GM12892 (cell line): ENCODE measurements at regions not wholly inside any gene's neighbourhood (a gene's known extent, or its start where the extent isn't known, plus 50 kb on each side); places are given as distances from the start of the nearest gene placed in this dataset.
A peak's percentile ranks its signal among the peaks of the same experiment; 100 is the strongest.

Experiments
- DNase-seq: peaks from one replicate; pipeline ENCODE4 v3.0.0; 2011; ENCODE audit not compliant: insufficient read length
- FAIRE-seq: peaks from 2 replicates; lab custom pipeline; 2011; peaks lifted over from hg19 to GRCh38; lab: Jason Lieb, UNC
- POLR2A ChIP-seq: IDR thresholded peaks from 2 replicates; pipeline ENCODE4 v1.6.1; 2011; ENCODE audit warnings: low read depth, low read length, control low read depth
- POLR2AphosphoS5 ChIP-seq: IDR thresholded peaks from 2 replicates; pipeline ENCODE4 v1.6.1; 2011; ENCODE audit warnings: low read depth, low read length, control low read depth
- TAF1 ChIP-seq: IDR thresholded peaks from 2 replicates; pipeline ENCODE4 v1.6.1; 2011; ENCODE audit warnings: low read depth, mild to moderate bottlenecking, control low read depth, low read length, borderline replicate concordance

DNA sequence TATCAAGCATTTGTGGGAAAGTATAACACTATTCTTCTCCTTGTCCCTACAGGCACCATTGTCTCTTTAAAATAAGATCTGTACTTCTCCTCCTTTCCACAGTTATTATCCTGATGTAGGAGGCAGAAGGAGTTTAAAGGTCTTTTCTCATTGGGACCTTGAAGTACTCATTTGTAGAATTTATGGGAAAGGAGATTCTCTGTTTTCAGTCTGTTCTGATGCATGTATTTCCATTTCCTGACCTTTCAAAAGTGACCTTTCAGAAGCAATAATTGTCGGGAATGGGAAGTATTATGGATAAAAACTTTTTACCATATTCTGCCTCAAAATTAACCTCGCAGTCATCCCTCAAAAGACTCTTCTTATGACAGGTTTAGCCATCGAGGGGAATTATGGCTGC is 224.8 kb downstream of the CTH start:
- FAIRE-seq (no peak), DNase-seq (no peak)
- TF ChIP-seq TAF1 (no peak), POLR2AphosphoS5 (no peak), POLR2A (no peak)

DNA sequence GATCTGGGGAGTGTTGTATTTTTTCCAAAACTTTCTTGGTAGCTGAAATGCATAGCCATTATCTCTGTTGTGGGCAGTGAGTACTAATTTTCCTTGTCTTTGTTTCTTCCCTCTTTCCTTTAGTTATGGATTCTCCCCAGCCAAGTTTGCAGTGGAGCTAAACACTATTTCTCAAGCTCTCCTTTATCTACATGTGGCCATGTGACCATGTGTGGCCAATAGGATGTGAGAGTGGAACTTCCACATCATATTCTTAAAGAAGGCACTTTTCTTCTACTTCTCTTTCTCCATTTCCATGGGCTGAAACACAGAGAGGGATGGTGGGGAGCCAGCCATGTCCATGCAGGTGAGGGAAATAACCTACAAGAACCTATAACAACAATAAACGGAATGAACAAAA is 230.8 kb downstream of the CTH start:
- DNase-seq, result no peak
- TF ChIP-seq TAF1 (no peak), POLR2AphosphoS5 (no peak), POLR2A (no peak)
- no peak for FAIRE-seq

DNA sequence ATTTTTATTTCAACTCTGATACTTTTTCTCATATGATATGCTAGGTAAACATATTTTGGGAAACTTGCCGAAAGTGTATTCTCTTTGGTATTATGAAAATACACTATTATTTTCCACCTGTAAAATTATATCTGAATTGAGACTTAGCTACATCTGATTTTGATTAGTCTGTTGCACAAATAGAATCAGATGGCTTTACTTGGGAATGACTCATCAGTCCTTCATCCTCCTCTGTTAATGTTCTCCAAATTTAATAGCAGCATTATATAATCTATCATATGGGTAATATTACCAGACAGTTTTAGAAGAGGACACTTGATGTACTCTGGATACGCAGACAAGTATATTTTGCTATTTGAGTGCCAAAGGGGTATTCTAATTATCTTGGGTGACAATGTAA is 245.3 kb downstream of the CTH start:
- TF ChIP-seq POLR2AphosphoS5 (no peak), TAF1 (no peak), POLR2A (no peak)
- FAIRE-seq (no peak), DNase-seq (no peak)

DNA sequence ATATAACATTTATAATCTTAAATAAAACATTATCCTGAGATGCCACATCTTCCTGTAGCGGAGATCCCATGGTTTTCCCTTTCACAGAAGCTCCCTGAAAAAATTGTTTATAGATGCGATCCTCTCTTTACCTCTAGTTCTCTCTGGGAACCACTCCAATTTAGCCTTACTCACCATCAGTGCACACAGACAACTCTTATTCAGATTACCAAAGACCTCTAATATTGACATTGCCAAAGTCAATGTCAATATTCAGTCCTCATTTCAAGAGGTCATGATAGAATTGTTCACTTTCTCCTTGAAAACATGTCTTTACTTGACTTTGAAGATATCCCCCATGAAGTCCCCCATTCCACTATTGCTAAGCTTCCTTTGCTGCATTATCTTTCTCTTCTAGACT is 248.8 kb downstream of the CTH start:
- no peak for TF ChIP-seq POLR2A
- TF ChIP-seq TAF1, result no peak
- TF ChIP-seq POLR2AphosphoS5, result no peak
- no peak for FAIRE-seq

DNA sequence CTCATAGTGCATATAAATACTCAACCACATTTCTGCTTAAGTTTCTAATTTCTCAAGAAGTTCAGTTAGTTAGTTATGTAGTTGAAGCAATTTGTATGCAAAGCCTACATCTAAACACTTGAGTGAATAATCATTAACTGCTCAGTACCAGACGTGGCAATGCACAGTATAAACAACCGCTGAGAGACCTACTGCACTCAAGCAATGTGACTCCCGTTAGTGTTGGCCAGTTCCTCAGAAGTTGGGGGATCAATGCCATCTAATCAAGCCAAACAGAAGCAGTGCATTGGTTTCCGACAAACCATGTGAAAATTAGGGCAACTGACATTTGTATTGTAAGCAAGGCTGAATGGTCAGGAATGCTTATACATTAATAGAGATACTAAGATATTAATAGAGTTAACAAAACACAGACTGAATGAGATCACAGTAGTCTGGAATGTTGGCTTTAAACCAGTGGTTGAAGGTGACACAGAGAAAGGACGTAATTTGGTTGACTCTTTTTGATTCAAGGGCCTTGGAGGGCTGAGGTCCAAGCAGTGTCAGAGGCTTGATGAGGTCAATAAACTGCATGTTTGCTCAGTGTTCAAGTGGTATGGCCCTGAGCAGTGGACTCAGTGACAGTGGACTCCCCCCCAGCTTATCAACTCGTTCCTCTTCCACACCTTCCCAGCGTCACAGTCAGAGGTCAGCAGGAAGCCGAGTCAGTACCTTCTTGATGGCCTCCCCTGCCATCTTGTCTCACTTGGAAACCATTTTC is 255.5 kb downstream of the CTH start:
- DNase-seq, result no peak
- TF ChIP-seq POLR2A, result no peak
- no peak for TF ChIP-seq POLR2AphosphoS5
- FAIRE-seq, result no peak

More for the DNA sequence above, 248.8 kb downstream of the CTH start:
- no peak for DNase-seq

DNA sequence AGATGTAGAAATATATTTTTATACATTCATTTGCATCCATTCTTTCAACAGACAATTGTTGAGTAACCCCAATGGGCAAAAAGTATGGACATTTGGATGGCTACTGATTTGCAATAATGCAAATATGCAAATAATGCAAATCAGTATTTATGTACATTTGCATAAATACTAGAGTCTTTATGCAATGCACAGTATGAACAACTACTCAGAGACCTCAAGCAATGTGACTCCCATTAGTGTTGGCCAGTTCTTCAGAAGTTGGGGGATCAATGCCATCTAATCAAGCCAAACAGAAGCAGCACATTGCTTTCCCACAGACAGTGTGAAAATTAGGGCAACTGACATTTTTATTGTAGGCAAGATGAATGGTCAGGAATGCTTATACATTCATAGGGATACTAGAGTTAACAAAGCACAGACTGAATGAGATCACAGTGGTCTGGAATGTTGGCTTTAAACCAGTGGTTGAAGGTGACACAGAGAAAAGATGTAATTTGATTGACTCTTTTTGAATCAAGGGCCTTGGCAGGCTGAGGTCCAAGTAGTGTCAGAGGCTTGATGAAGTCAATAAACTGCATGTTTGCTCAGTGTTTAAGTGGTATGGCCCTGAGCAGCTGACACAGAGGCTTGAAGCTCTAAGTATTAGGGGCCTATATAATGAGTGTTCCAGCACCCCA is 256.6 kb downstream of the CTH start:
- no peak for DNase-seq
- TF ChIP-seq POLR2A (no peak), TAF1 (no peak), POLR2AphosphoS5 (no peak)
- no peak for FAIRE-seq

DNA sequence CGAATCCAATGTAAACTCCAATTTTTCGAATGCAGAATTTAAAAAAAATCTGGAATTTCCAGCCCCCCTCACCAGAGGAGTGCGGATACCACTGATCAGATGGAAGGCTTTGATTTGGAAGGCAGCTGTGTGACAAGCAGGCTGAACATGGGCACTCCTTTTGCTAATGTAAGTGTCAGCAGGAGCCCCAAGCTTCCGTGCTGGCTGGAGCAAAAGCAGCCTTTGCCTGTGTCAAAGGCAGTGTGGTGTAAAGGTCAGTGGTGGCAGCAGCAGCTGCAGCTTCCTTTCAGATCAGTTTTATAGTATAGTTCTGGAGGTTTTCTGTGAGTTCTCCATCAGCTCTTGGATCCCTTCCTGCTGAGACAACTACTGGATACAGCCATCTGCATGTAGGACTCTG is 259.9 kb downstream of the CTH start:
- TF ChIP-seq POLR2AphosphoS5 (no peak), TAF1 (no peak), POLR2A (no peak)
- no peak for DNase-seq
- no peak for FAIRE-seq

DNA sequence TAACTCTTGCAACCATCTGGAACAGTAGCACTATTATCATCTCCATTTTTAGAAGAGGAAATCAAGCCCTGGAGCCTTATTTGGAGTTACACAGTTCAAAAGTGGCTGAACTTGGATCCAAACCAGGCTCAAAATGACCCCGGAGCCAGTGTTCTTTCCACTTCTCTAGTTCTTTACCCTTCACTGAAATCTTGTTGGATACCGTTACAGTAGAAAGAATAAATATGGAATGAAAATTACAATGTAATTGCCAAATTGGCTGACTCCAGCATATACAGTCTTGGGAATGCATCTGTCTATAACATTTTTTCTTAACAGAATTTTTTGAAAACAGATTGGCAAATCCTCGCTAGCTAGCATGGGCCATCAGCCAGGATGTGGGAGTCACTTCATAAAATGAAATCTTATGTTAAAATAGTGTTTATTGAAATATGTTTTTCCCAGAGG is 261.4 kb downstream of the CTH start:
- TF ChIP-seq TAF1, result no peak
- no peak for TF ChIP-seq POLR2AphosphoS5
- TF ChIP-seq POLR2A, result no peak

DNA sequence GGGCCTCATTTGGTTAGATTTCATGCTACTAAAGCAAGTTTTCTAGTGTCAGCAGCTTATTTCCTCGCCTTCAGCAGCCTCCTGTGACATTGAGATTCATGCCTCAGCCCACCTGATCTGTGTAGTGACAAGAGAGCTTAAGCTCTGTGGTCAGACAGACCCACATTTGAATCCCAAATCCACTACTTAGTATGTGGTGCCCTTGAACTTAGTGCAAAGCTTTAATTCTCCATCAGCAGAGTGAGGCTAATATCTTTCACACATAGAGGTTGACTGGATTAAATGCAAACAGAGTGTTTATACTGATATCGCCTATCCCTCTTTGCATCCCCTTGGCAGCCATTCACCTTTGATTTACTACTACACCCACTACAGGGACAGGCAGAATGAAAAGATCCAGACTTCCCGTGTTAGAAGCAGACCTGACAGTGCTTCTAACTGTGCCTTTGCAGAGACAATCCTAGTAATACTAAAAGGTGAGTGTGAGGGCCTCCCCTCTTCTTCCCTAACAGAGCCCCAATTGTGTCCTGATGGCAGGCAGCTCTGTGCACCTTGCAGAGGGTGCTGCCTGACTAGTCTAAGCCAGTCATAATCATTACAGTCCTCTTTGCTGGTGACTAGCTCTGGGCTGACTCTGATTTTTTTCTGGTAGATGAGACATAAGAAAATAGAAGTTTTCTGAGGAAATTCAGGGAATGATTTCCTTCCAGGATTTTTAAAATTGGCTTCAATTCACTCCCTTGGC is 264.0 kb downstream of the CTH start:
- TF ChIP-seq POLR2A (no peak), TAF1 (no peak), POLR2AphosphoS5 (no peak)
- FAIRE-seq, result peak; percentile 58
- DNase-seq, result no peak

More for the DNA sequence above, 261.4 kb downstream of the CTH start:
- DNase-seq, result no peak
- FAIRE-seq, result no peak

DNA sequence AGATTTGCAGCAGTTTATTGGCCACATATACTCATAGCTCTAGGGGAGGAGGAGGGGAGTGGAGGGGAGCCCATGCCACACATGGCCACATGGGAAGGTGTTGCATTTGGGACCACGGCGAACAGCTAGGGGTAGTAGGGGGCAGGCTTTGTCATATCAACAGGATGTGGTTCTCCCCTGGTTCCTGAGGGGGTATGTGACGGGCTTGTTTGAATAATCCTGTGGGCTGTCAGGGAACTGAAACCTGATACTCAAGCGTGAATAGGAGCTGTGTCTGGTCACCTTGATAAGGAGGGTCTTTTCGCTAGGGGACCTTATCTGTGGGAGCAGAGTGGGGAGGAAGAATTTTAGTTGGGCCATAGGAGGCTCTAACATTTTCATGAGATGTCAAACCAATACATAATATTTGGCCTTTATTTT is 264.7 kb downstream of the CTH start:
- no peak for TF ChIP-seq TAF1
- no peak for TF ChIP-seq POLR2AphosphoS5
- no peak for TF ChIP-seq POLR2A
- DNase-seq (no peak), FAIRE-seq (no peak)
